HFFc6 (cell line): ENCODE measurements at regions not wholly inside any gene's neighbourhood (a gene's known extent, or its start where the extent isn't known, plus 50 kb on each side); places are given as distances from the start of the nearest gene placed in this dataset.
A peak's percentile ranks its signal among the peaks of the same experiment; 100 is the strongest.

Experiments used
- DNase-seq: peaks from one replicate; pipeline ENCODE4 v3.0.0-alpha.2; 2018
- H3K27ac Mint-ChIP-seq: 2 replicates; pipeline ENCODE4 v1.8.0; 2020; ENCODE audit warnings: mild to moderate bottlenecking, mixed read lengths
- H3K27me3 Mint-ChIP-seq: 2 replicates; pipeline ENCODE4 v1.8.0; 2021; ENCODE audit warnings: mild to moderate bottlenecking, moderate library complexity, mixed read lengths; ENCODE audit not compliant: insufficient read depth
- H3K36me3 Mint-ChIP-seq: 2 replicates; pipeline ENCODE4 v1.8.0; 2021; ENCODE audit warnings: low read depth, mixed read lengths
- H3K4me1 Mint-ChIP-seq: 2 replicates; pipeline ENCODE4 v1.8.0; 2020; ENCODE audit warnings: low read depth, mixed read lengths
- H3K4me3 Mint-ChIP-seq: 2 replicates; pipeline ENCODE4 v1.8.0; 2020; ENCODE audit warnings: mild to moderate bottlenecking, moderate library complexity, mixed read lengths
- H3K9me3 Mint-ChIP-seq: 2 replicates; pipeline ENCODE4 v1.8.0; 2020; ENCODE audit warnings: mild to moderate bottlenecking, mixed read lengths
- TF ChIP-seq, protein P1 (sequence below): fragments of 200-600 bp; sonication (generic); IDR thresholded peaks from 2 replicates; pipeline ENCODE4 v1.5.0; 2021; ENCODE audit warnings: antibody characterized with exemption, mild to moderate bottlenecking

DNA sequence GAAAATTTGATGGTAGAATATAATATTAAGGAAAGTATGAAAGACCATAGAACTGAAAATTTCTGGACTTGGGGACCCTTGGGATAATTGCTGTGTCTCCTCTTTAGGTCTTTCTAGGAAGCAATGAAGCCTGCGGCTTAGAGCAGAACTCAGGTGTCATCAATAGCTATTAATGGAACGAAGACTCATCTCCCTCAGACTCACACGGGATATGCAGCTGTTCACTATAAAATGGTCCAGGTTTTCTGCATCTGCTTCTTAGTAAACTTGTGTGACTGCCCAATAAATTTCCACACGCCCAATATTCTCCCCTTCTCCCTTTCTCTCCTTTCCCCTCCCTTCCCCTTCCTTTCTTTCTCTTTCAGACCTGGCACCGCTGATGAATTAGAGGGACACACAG is 392.5 kb downstream of the HLX start:
- Mint-ChIP-seq H3K4me3 (no peak overlapping the region), H3K9me3 (no peaks in the 10 kb centered on the region), H3K27me3 (peaks cover 2% of the 10 kb centered on the region), H3K36me3 (no peaks in the 10 kb centered on the region), H3K27ac (no peak overlapping the region), H3K4me1 (peaks cover 17% of the 10 kb centered on the region)
- TF ChIP-seq, protein P1, sequence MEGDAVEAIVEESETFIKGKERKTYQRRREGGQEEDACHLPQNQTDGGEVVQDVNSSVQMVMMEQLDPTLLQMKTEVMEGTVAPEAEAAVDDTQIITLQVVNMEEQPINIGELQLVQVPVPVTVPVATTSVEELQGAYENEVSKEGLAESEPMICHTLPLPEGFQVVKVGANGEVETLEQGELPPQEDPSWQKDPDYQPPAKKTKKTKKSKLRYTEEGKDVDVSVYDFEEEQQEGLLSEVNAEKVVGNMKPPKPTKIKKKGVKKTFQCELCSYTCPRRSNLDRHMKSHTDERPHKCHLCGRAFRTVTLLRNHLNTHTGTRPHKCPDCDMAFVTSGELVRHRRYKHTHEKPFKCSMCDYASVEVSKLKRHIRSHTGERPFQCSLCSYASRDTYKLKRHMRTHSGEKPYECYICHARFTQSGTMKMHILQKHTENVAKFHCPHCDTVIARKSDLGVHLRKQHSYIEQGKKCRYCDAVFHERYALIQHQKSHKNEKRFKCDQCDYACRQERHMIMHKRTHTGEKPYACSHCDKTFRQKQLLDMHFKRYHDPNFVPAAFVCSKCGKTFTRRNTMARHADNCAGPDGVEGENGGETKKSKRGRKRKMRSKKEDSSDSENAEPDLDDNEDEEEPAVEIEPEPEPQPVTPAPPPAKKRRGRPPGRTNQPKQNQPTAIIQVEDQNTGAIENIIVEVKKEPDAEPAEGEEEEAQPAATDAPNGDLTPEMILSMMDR: no peak
- no peak for DNase-seq

DNA sequence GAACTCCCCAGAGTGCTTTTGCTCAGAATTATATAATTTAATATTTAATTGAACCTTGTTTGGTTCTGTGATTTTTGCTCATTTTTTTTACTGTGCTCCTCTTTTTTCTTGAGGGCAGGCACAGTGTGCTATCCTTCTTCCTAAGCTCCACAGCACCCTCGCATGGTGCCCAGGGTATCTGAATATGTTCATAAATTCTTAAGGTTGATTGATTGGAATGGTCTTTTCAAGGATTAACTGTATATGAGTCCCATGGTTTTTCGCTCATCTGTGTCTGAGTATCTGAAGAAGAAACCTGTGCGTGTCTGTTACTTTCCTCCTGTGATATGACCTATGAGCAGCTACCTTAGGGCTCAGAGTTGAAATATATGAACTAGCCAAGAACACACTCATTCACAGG is 393.7 kb downstream of the HLX start:
- no peak for DNase-seq
- TF ChIP-seq, protein P1: 0 out of 2 replicates have a peak, but pooled peaks have one; percentile 12
- Mint-ChIP-seq H3K4me3 (no peak overlapping the region), H3K27ac (no peak overlapping the region), H3K4me1 (peaks cover 12% of the 10 kb centered on the region), H3K36me3 (no peaks in the 10 kb centered on the region), H3K27me3 (peaks cover 2% of the 10 kb centered on the region), H3K9me3 (no peaks in the 10 kb centered on the region)

DNA sequence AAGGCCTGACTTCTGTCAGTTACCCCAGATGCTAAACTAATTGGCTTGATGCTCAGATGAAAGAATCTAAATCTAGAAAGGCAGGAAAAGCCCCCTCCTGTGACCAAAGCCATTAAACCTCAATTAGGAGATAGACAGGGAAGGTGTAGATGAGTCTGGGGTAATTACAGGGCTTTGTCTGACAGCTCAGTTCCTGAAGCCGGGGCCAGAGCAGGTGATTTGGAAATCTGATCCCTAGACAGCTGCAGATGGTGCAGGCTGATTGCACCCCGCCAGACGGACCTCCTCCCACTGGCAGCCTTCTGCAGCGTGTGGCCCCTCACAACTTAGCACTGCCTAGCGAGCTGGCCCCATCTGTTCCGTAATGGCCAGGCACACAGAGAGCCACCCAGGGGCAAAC is 395.1 kb downstream of the HLX start:
- H3K4me1 Mint-ChIP-seq: peaks cover 6% of the 10 kb centered on the region; the same call in 1 of the 2 replicates

DNA sequence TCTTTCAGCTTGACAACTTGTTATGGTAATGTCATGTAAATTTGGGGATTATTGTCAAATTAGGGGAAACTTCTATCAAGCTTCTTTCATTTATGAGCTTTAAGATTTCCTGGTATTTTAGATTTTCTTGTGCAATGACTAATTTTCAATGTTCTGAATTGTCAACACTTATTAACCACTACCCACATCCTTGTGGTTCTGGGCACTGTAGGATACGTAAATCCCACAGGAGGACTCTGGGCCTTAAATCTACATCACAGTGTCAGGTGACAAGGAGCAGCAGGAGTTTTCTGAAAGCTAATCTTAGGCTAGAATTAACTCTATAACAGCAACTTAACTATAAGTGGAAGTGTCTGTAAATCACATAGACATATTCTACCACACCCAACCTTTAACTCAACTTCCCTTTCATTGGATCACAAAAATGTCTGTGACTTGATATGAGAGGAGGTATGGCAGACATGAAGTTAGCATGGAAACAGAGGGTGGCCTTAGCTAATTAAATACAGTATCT is 397.7 kb downstream of the HLX start:
- TF ChIP-seq, protein P1: no peak
- peaks cover 7% of the 10 kb centered on the region; the same call in 1 of the 2 replicates for H3K4me1 Mint-ChIP-seq
- H3K27ac Mint-ChIP-seq: no peak overlapping the region
- no peaks in the 10 kb centered on the region for H3K36me3 Mint-ChIP-seq
- DNase-seq: no peak
- no peak overlapping the region for H3K4me3 Mint-ChIP-seq
- no peaks in the 10 kb centered on the region for H3K9me3 Mint-ChIP-seq
- peaks cover 1% of the 10 kb centered on the region; the same call in 1 of the 2 replicates for H3K27me3 Mint-ChIP-seq

More for the DNA sequence above, 395.1 kb downstream of the HLX start:
- Mint-ChIP-seq H3K4me3 (no peak overlapping the region), H3K36me3 (no peaks in the 10 kb centered on the region), H3K9me3 (no peaks in the 10 kb centered on the region), H3K27me3 (peaks cover 2% of the 10 kb centered on the region), H3K27ac (no peak overlapping the region)
- TF ChIP-seq, protein P1: no peak
- no peak for DNase-seq

DNA sequence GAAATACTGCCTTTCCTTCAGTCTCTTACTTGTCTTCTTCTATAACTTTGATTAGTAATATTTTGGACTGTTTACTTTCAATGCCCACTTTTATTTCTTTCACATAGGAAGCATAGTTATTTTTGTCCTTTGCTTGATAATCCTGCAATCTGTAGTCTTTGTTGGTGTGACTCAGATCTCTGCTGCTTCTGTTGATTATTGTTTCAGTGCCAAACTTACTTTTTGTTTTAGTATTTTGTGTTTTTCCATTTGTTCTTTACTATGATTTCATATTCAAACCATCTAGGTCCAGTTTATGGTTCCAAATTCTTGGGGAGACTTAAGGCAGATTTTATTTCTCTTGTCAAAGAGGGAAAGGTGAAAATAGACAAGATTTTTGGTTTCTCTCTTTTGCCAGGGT is 399.9 kb downstream of the HLX start:
- Mint-ChIP-seq H3K9me3 (no peaks in the 10 kb centered on the region), H3K4me3 (no peak overlapping the region), H3K4me1 (peaks cover 16% of the 10 kb centered on the region), H3K27me3 (no peaks in the 10 kb centered on the region; the same call in 1 of the 2 replicates), H3K27ac (no peak overlapping the region), H3K36me3 (no peaks in the 10 kb centered on the region)
- DNase-seq: peak; percentile 22
- TF ChIP-seq, protein P1: no peak

DNA sequence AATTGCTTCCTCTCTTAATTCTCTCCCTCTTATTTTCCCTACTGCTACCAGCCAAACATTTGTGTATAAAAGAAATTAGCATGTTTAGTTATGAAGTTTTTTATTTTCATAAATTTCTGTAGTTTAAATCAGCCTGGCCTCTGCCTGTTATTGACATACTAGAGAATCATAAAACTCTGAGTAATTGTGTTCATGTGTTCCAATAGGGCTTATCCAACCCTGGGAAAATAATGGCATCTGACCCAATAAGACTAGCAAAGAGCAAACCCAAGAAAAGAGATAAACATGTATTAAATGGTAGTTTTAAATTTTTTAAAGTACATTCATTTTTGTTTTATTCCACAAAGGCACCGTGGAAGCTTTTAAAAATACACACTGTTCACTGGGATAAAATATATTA is 404.3 kb downstream of the HLX start:
- H3K27ac Mint-ChIP-seq: no peak overlapping the region
- H3K27me3 Mint-ChIP-seq: no peaks in the 10 kb centered on the region
- no peaks in the 10 kb centered on the region for H3K9me3 Mint-ChIP-seq
- H3K4me1 Mint-ChIP-seq: peaks cover 18% of the 10 kb centered on the region
- H3K36me3 Mint-ChIP-seq: no peaks in the 10 kb centered on the region
- TF ChIP-seq, protein P1: no peak
- DNase-seq: no peak
- H3K4me3 Mint-ChIP-seq: no peak overlapping the region
